ENCODE measurements at regions not wholly inside any gene's neighbourhood (a gene's known extent, or its start where the extent isn't known, plus 50 kb on each side); places are given as distances from the start of the nearest gene placed in this dataset.

DNA sequence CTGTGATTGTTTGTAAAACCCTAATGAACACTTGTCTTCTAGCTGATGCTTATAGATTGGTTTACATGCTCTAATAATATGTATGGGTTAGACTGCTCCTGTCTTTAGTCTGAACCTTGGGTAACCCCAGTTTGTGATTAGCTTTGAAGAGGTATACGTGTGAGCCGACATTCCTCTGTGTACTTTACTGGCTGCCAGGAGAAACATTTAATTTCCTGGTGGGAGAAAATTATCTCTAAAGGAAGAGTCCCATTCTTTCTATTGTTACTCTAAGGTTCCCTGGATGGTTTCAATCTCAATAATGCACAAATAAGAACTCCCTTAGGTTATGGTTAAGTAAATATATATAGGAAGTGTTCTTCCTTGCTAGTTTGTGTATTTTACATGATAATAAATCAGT lies 143.6 kb upstream of the ZSWIM2 start:
- WGBS (ENCODE audit: insufficient coverage): no CpG with 5 or more reads among the region's 2 CpGs
- Mint-ChIP-seq H3K36me3 (no peaks in the 10 kb centered on the region), H3K4me3 (no peak overlapping the region), H3K9me3 (peaks cover 2 to 19% (median 10%) of the 10 kb centered on the region in 7 donors), H3K27me3 (ENCODE audit: low read depth in 3 of 3) (peaks cover 0 to 2% (median 0%) of the 10 kb centered on the region in 3 donors), H3K4me1 (no peaks in the 10 kb centered on the region), H3K27ac (no peak overlapping the region)
- Histone ChIP-seq H3K4me1 (ENCODE audit: control insufficient read depth in 1 of 2, insufficient read depth in 2 of 2, low read length in 2 of 2) (no peaks in the 10 kb centered on the region), H4K20me1 (ENCODE audit: insufficient read depth, low read length) (no peaks in the 10 kb centered on the region), H3K27ac (ENCODE audit: low read depth in 1 of 2, low read length in 2 of 2) (no peak overlapping the region), H2AFZ (ENCODE audit: insufficient read depth, low read depth, low read length, poor library complexity, severe bottlenecking) (no peak overlapping the region), H3K9ac (ENCODE audit: insufficient read depth, low read length, poor library complexity, severe bottlenecking) (no peak overlapping the region), H3K79me2 (ENCODE audit: insufficient read depth, low read length) (no peaks in the 10 kb centered on the region), H3K4me3 (replicated peaks in 1 of 3; ENCODE audit: low read depth in 2 of 3, low read length in 3 of 3) (no peak overlapping the region), H3K27me3 (ENCODE audit: control insufficient read depth in 2 of 2, insufficient read depth in 2 of 2, low read length in 2 of 2) (no peaks in the 10 kb centered on the region), H3K9me3 (replicated peaks in 1 of 2; ENCODE audit: control insufficient read depth in 1 of 2, insufficient read depth in 1 of 2, low read length in 2 of 2) (no peaks in the 10 kb centered on the region), H3K36me3 (replicated peaks in 1 of 2; ENCODE audit: control insufficient read depth in 1 of 2, insufficient read depth in 2 of 2, low read length in 2 of 2) (no peaks in the 10 kb centered on the region), H3K4me2 (replicated peaks; ENCODE audit: extremely low read depth, low read length, poor library complexity, severe bottlenecking) (no peak overlapping the region)
- DNase-seq: no peak
- intact Hi-C loops (cut with micrococcal nuclease): no loop called here
- TF ChIP-seq, protein P1, sequence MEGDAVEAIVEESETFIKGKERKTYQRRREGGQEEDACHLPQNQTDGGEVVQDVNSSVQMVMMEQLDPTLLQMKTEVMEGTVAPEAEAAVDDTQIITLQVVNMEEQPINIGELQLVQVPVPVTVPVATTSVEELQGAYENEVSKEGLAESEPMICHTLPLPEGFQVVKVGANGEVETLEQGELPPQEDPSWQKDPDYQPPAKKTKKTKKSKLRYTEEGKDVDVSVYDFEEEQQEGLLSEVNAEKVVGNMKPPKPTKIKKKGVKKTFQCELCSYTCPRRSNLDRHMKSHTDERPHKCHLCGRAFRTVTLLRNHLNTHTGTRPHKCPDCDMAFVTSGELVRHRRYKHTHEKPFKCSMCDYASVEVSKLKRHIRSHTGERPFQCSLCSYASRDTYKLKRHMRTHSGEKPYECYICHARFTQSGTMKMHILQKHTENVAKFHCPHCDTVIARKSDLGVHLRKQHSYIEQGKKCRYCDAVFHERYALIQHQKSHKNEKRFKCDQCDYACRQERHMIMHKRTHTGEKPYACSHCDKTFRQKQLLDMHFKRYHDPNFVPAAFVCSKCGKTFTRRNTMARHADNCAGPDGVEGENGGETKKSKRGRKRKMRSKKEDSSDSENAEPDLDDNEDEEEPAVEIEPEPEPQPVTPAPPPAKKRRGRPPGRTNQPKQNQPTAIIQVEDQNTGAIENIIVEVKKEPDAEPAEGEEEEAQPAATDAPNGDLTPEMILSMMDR (IDR thresholded peaks at IDR 0.05): no peak

DNA sequence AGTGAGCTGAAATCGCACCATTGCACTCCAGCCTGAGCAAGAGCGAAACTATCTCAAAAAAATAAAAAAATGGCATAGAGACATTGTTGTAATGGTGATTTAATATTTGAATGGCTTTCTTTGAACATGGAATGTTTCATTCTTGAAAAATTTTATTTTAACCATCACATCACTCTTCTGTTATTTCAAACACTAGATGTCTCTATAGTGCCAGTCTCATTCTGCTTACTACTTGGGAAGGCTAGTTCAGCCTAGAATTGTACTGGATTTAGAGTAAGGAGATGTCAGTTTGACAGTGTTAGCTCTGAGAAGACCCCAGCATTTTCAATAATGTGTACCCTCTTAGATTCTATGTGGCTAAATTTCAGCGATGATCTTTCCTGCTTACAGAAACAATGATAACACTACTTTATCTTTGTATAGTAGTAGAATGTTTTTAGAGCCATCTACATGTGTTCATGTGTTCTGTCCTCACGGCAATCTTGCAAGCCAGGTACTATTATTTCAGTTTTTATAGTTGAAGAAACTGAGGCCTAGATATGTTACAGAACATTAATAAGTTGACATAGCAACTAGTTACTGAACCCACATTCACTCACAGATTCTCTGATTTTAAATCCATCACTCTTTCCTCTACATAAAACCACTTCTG lies 142.9 kb upstream of the ZSWIM2 start:
- H2AFZ ChIP-seq (ENCODE audit: insufficient read depth, low read depth, low read length, poor library complexity, severe bottlenecking): no peak overlapping the region
- no peak overlapping the region for H3K9ac ChIP-seq (ENCODE audit: insufficient read depth, low read length, poor library complexity, severe bottlenecking)
- H4K20me1 ChIP-seq (ENCODE audit: insufficient read depth, low read length): no peaks in the 10 kb centered on the region
- H3K27ac ChIP-seq (ENCODE audit: low read depth in 1 of 2, low read length in 2 of 2): no peak overlapping the region
- TF ChIP-seq, protein P1 (IDR thresholded peaks at IDR 0.05): no peak
- Mint-ChIP-seq H3K27me3 (ENCODE audit: low read depth in 3 of 3) (no peaks in the 10 kb centered on the region), H3K9me3 (peaks cover 4 to 20% (median 11%) of the 10 kb centered on the region in 7 donors), H3K4me3 (no peak overlapping the region), H3K4me1 (no peaks in the 10 kb centered on the region), H3K36me3 (no peaks in the 10 kb centered on the region), H3K27ac (no peak overlapping the region)
- DNase-seq: no peak
- no peaks in the 10 kb centered on the region for H3K79me2 ChIP-seq (ENCODE audit: insufficient read depth, low read length)
- no peaks in the 10 kb centered on the region for H3K9me3 ChIP-seq (replicated peaks in 1 of 2; ENCODE audit: control insufficient read depth in 1 of 2, insufficient read depth in 1 of 2, low read length in 2 of 2)
- H3K4me2 ChIP-seq (replicated peaks; ENCODE audit: extremely low read depth, low read length, poor library complexity, severe bottlenecking): no peak overlapping the region
- intact Hi-C loops (cut with micrococcal nuclease): no loop called here
- 100% methylated on average over 2 of the region's 4 CpGs for WGBS (ENCODE audit: insufficient coverage)
- H3K4me1 ChIP-seq (ENCODE audit: control insufficient read depth in 1 of 2, insufficient read depth in 2 of 2, low read length in 2 of 2): no peaks in the 10 kb centered on the region
- no peaks in the 10 kb centered on the region for H3K27me3 ChIP-seq (ENCODE audit: control insufficient read depth in 2 of 2, insufficient read depth in 2 of 2, low read length in 2 of 2)
- H3K4me3 ChIP-seq (replicated peaks in 1 of 3; ENCODE audit: low read depth in 2 of 3, low read length in 3 of 3): no peak overlapping the region
- H3K36me3 ChIP-seq (replicated peaks in 1 of 2; ENCODE audit: control insufficient read depth in 1 of 2, insufficient read depth in 2 of 2, low read length in 2 of 2): no peaks in the 10 kb centered on the region
